NCI-H226 (cell line): ENCODE measurements at regions not wholly inside any gene's neighbourhood (a gene's known extent, or its start where the extent isn't known, plus 50 kb on each side); places are given as distances from the start of the nearest gene placed in this dataset.

Experiments
- DNase-seq: peaks from one replicate; pipeline ENCODE4 v3.0.0-alpha.2; 2015

GRCh38 chr6:156028335-156029131 is 572.9 kb upstream of the NOX3 start:
- no peak for DNase-seq

GRCh38 chr6:156027248-156027626 is 571.6 kb upstream of the NOX3 start:
- DNase-seq: no peak

- no peak for DNase-seq
Measured at GRCh38 chr6:156026486-156027247, 571.0 kb upstream of the NOX3 start.

DNA sequence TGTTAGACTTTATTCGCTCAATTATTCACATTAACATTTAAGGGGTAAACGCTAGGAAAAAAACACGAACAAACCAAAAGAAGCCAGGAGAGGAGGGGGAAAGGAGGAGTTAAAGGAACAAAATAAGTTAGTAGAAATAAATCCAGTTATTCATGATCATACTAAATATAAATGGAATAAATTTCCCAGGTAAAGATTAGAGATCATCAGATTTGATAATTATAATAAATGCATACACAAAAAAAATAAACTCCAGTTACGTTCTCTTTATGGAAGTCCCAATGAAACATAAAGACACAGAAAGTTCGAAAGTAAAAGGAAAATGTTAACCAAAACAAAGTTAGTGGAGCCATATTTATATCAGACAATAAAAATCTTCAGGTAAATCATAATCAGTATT is 568.7 kb upstream of the NOX3 start:
- no peak for DNase-seq

- DNase-seq: no peak
Measured at GRCh38 chr6:156021746-156022396, 566.2 kb upstream of the NOX3 start.

GRCh38 chr6:156017838-156018237 is 562.2 kb upstream of the NOX3 start:
- no peak for DNase-seq

DNA sequence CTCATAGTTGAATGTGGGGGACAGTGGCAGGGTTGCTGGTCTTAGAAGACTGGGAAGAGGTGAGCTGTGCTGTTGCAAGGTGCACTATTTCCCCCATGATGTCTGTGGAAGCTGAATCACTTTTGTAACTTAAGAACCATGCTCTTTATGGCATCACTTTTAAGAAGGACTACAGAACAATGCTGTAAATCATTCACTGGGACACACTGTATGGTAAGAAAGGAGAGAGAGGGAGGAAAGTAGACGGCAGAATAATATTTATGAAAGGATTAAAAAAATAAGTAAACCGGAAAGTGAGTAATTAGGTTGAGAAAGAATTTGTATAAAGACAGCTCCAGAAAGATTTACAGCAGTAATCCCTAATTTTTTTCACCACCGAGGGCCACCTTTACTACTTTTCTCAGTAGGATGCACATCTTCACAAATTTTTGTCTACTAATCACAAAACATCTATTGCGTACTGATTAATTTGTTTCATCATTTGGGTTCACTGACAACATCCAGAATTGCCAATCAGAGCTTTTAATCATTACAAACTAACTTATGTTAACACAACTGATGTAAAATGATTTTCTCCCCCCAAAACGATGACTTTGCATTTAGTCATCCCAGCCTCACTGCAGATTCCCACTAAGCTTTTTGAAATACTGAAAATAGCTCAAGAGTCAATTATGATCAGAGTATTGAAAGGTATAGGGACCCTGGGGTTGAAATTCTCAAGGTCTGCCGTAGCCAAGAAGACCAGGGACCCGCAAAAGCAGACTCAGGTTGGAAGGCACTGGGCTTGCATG is 560.7 kb upstream of the NOX3 start:
- DNase-seq: no peak

GRCh38 chr6:156013155-156013554 is 557.5 kb upstream of the NOX3 start:
- DNase-seq: no peak

DNA sequence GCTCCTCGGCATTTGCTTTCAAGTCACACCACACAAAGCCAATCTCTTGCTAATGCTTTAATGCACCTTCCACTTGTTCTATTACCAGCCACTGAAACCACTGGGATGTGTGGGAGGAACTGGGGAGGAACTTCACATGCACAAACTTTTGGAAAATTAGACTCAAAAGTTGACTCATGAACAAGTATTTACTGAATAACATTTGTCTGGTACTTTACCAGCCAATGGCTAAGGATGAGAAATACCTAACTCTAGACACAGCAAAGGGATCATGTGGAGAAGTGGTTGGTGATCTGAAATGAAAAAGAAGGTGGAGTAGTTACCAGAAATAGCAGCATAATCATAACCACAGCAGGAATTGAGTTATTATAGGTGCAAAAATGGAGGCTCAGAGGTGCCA is 554.0 kb upstream of the NOX3 start:
- peak; percentile 7 for DNase-seq

- DNase-seq: no peak
Measured at GRCh38 chr6:156004796-156005195, 549.2 kb upstream of the NOX3 start.

GRCh38 chr6:155996151-155996550 is 540.5 kb upstream of the NOX3 start:
- DNase-seq: no peak

DNA sequence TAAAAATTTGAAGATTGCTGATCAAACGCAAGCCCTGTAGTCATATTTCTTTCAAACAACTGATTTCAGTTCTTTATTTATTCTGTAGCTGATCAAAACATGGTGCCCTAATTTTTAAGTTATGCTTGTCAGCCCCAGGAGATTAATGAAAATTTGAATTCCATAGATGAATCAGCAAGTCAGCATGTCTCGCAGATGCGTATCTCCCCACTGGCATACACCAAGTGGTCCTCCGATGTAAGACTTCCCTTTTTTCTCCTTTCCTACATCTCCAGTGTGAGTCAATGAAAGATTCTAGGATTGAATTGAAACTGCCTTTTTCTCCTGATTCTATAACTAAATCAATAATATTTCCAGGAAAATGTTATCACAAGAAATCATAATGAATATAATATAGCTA is 539.6 kb upstream of the NOX3 start:
- no peak for DNase-seq

GRCh38 chr6:155994086-155994485 is 538.4 kb upstream of the NOX3 start:
- DNase-seq: no peak

DNA sequence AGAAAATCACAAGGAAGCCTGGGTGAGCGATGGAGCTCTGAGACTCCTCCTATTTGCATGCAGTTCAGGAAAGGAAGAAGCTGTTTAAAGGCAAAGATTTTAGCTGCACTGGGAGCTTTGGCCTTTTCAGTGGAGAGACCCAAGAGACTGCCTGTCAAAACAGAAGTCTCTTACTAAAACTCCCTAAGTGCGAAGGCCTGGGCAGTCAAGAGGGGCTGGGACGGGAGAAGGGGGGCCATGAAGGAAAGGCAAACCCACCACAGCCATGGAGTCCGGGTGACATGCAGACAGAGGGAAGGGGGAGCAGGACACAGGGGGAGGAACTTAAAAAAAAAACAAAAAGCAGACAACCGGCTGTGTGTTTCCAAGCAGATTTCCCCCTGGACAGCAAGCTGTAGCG is 537.6 kb upstream of the NOX3 start:
- no peak for DNase-seq

- DNase-seq: no peak
Measured at GRCh38 chr6:155985660-155986138, 530.1 kb upstream of the NOX3 start.

DNA sequence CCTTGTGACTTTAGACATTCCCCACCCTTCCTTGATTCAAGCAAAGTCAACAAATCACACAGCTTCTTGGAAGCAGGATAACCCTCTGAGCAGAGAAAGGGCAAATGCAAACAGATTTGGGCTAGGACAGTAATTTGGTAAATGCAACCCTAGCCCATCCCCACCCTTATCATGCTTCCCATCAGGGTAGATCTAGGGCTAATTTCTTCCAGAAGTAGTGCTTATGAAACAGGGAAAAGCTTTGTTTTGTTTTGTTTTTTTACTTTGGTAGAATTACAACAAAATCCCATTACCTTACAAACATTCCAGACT is 525.1 kb upstream of the NOX3 start:
- DNase-seq: no peak

DNA sequence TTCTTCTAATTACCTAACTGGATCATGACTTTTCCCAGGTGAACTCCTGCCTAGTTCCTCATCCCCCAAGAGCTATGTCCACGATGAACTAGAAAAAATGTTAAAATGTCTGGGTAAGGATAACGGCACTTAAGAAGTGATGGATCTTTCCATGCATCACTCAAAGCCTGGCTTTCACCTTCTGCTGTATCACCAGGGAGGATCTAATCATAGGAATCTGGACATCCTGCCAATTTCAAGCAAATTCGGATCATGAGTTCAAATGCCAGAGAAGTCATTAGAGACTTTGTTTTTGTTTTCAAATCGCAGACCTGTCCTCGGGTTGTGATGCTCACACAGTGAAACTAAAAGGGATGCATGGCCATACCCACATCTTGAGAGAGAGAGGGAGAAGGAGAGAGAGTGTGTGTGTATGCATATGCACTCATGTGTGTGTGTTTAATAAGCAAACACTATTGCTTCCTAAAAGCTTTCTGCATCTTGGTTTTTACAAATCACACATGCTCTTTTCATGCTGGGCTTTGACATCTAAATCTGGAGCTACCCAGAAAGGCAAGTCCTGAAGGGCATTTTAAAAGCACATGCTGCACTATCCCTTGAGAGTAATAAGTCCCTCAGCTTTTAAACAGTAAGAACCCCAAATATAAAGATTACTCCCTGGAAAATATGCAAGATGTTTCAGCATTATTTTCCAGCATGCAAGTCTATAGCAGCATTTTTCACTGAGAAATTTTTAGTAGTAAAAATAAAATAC is 524.6 kb upstream of the NOX3 start:
- DNase-seq: no peak

GRCh38 chr6:155975506-155975905 is 519.9 kb upstream of the NOX3 start:
- DNase-seq: no peak

GRCh38 chr6:155974811-155975323 is 519.2 kb upstream of the NOX3 start:
- DNase-seq: no peak

DNA sequence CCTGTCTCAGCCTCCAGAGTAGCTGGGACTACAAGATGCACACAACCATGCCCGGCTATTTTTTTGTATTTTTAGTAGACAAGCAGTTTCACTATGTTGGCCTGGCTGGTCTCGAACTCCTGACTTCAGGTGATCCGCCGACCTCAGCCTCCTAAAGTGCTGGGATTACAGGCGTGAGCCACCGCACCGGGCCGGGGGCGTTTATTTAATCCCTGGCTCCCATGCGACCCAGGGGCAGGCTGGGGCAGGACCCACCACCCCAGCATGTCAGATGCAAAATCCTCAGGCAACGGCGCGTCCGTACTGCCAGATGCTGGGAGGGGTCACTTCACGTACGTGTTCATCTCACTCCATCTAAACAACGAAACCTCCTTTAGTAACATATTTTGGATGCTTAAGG is 518.7 kb upstream of the NOX3 start:
- DNase-seq: no peak

GRCh38 chr6:155970876-155971708 is 515.5 kb upstream of the NOX3 start:
- DNase-seq: no peak
